ENCODE measurements at regions not wholly inside any gene's neighbourhood (a gene's known extent, or its start where the extent isn't known, plus 50 kb on each side); places are given as distances from the start of the nearest gene placed in this dataset.

GRCh38 chr9:11002705-11003104, 389.9 kb upstream of the PTPRD start:
- H3K27me3 Mint-ChIP-seq (ENCODE audit: low read depth in 2 of 2), result no peaks in the 10 kb centered on the region
- no peak for TF ChIP-seq CTCF (IDR thresholded peaks at IDR 0.05)
- no peaks in the 10 kb centered on the region for H3K4me1 Mint-ChIP-seq
- DNase-seq (no peak), ATAC-seq (no peak)
- Histone ChIP-seq H3K27ac (ENCODE audit: low read length) (no peak overlapping the region), H3K4me1 (ENCODE audit: control insufficient read depth, insufficient read depth, low read length) (no peaks in the 10 kb centered on the region), H3K27me3 (ENCODE audit: control insufficient read depth, insufficient read depth, low read length) (no peaks in the 10 kb centered on the region), H3K36me3 (ENCODE audit: control insufficient read depth, insufficient read depth, low read length) (no peaks in the 10 kb centered on the region), H3K4me3 (ENCODE audit: low read length) (no peak overlapping the region), H3K9me3 (ENCODE audit: control insufficient read depth, insufficient read depth, low read length) (no peaks in the 10 kb centered on the region)
- no peak overlapping the region for H3K4me3 Mint-ChIP-seq
- no peak overlapping the region for H3K27ac Mint-ChIP-seq
- 0% methylated on average over 1 of the region's 1 CpG for WGBS (ENCODE audit: insufficient coverage)
- intact Hi-C loops (cut with micrococcal nuclease), result no loop called here
- no peaks in the 10 kb centered on the region for H3K36me3 Mint-ChIP-seq
- H3K9me3 Mint-ChIP-seq, result peaks cover 14 to 27% of the 10 kb centered on the region in 2 donors

- ATAC-seq (no peak), DNase-seq (no peak)
- H3K36me3 ChIP-seq (ENCODE audit: control insufficient read depth, insufficient read depth, low read length), result no peaks in the 10 kb centered on the region
- 79% methylated on average over 3 of the region's 4 CpGs for WGBS (ENCODE audit: insufficient coverage)
- no peak overlapping the region for H3K4me3 Mint-ChIP-seq
- H3K27me3 ChIP-seq (ENCODE audit: control insufficient read depth, insufficient read depth, low read length), result no peaks in the 10 kb centered on the region
- no peak for TF ChIP-seq CTCF (IDR thresholded peaks at IDR 0.05)
- no peak overlapping the region for H3K4me3 ChIP-seq (ENCODE audit: low read length)
- no peak overlapping the region for H3K27ac ChIP-seq (ENCODE audit: low read length)
- intact Hi-C loops (cut with micrococcal nuclease), result no loop called here
- H3K27me3 Mint-ChIP-seq (ENCODE audit: low read depth in 2 of 2), result no peaks in the 10 kb centered on the region
- H3K9me3 ChIP-seq (ENCODE audit: control insufficient read depth, insufficient read depth, low read length), result no peaks in the 10 kb centered on the region
- H3K27ac Mint-ChIP-seq, result no peak overlapping the region
- H3K36me3 Mint-ChIP-seq, result no peaks in the 10 kb centered on the region
- H3K4me1 Mint-ChIP-seq, result no peaks in the 10 kb centered on the region
- no peaks in the 10 kb centered on the region for H3K4me1 ChIP-seq (ENCODE audit: control insufficient read depth, insufficient read depth, low read length)
- H3K9me3 Mint-ChIP-seq, result peaks cover 17 to 31% of the 10 kb centered on the region in 2 donors
These were observed 391.0 kb upstream of the PTPRD start for GRCh38 chr9:11003836-11004235.

GRCh38 chr9:11011696-11012095, 398.9 kb upstream of the PTPRD start:
- Mint-ChIP-seq H3K27ac (no peak overlapping the region), H3K4me1 (no peaks in the 10 kb centered on the region), H3K27me3 (ENCODE audit: low read depth in 2 of 2) (no peaks in the 10 kb centered on the region), H3K4me3 (no peak overlapping the region), H3K36me3 (peaks cover 16% of the 10 kb centered on the region), H3K9me3 (peaks cover 25 to 40% of the 10 kb centered on the region in 2 donors)
- ATAC-seq (no peak), DNase-seq (no peak)
- TF ChIP-seq CTCF (IDR thresholded peaks at IDR 0.05), result no peak
- no peak overlapping the region for H3K27ac ChIP-seq (ENCODE audit: low read length)
- H3K36me3 ChIP-seq (ENCODE audit: control insufficient read depth, insufficient read depth, low read length), result no peaks in the 10 kb centered on the region
- intact Hi-C loops (cut with micrococcal nuclease), result no loop called here
- H3K27me3 ChIP-seq (ENCODE audit: control insufficient read depth, insufficient read depth, low read length), result no peaks in the 10 kb centered on the region
- no peaks in the 10 kb centered on the region for H3K4me1 ChIP-seq (ENCODE audit: control insufficient read depth, insufficient read depth, low read length)
- H3K4me3 ChIP-seq (ENCODE audit: low read length), result no peak overlapping the region
- 92% methylated on average over 7 of the region's 7 CpGs for WGBS (ENCODE audit: insufficient coverage)
- H3K9me3 ChIP-seq (ENCODE audit: control insufficient read depth, insufficient read depth, low read length), result peaks cover 25% of the 10 kb centered on the region

GRCh38 chr9:11016081-11016480, 403.3 kb upstream of the PTPRD start:
- no peak for ATAC-seq
- intact Hi-C loops (cut with micrococcal nuclease), result no loop called here
- Mint-ChIP-seq H3K4me3 (no peak overlapping the region), H3K4me1 (no peaks in the 10 kb centered on the region), H3K27me3 (ENCODE audit: low read depth in 2 of 2) (no peaks in the 10 kb centered on the region), H3K27ac (no peak overlapping the region), H3K9me3 (peaks cover 22 to 34% of the 10 kb centered on the region in 2 donors), H3K36me3 (peaks cover 30% of the 10 kb centered on the region)
- DNase-seq, result no peak
- H3K27me3 ChIP-seq (ENCODE audit: control insufficient read depth, insufficient read depth, low read length), result no peaks in the 10 kb centered on the region
- no peak overlapping the region for H3K27ac ChIP-seq (ENCODE audit: low read length)
- peaks cover 23% of the 10 kb centered on the region for H3K9me3 ChIP-seq (ENCODE audit: control insufficient read depth, insufficient read depth, low read length)
- no peaks in the 10 kb centered on the region for H3K4me1 ChIP-seq (ENCODE audit: control insufficient read depth, insufficient read depth, low read length)
- H3K36me3 ChIP-seq (ENCODE audit: control insufficient read depth, insufficient read depth, low read length), result no peaks in the 10 kb centered on the region
- TF ChIP-seq CTCF (IDR thresholded peaks at IDR 0.05), result no peak
- no peak overlapping the region for H3K4me3 ChIP-seq (ENCODE audit: low read length)
- WGBS (ENCODE audit: insufficient coverage), result 87% methylated on average over 2 of the region's 2 CpGs
